H9 (cell line): ENCODE measurements at regions not wholly inside any gene's neighbourhood (a gene's known extent, or its start where the extent isn't known, plus 50 kb on each side); places are given as distances from the start of the nearest gene placed in this dataset.

ENCODE experiments used
- DNase-seq: peaks from one replicate; pipeline ENCODE4 v3.0.0-alpha.2; 2017
- H2AFZ ChIP-seq: one replicate; pipeline ENCODE4 v1.6.1; 2013; ENCODE audit warnings: mild to moderate bottlenecking, low read length, control low read depth, moderate library complexity
- H2AK5ac ChIP-seq: 2 replicates; pipeline ENCODE4 v1.6.1; 2013; ENCODE audit warnings: low read length, control low read depth, mixed read lengths; ENCODE audit not compliant: insufficient read length
- H2BK120ac ChIP-seq: one replicate; pipeline ENCODE4 v1.6.1; 2013; ENCODE audit warnings: low read depth, mild to moderate bottlenecking, low read length, control low read depth, inconsistent platforms; ENCODE audit not compliant: poor library complexity, severe bottlenecking
- H2BK12ac ChIP-seq: 2 replicates; pipeline ENCODE4 v1.6.1; 2013; ENCODE audit warnings: low read length, control low read depth, mixed read lengths, low read depth; ENCODE audit not compliant: insufficient read length
- H2BK15ac ChIP-seq: 2 replicates; pipeline ENCODE4 v1.6.1; 2013; ENCODE audit warnings: low read depth, low read length, control low read depth
- H2BK20ac ChIP-seq: one replicate; pipeline ENCODE4 v1.6.1; 2013; ENCODE audit warnings: low read depth, mild to moderate bottlenecking, low read length, control low read depth, inconsistent platforms; ENCODE audit not compliant: poor library complexity, severe bottlenecking
- H2BK5ac ChIP-seq: 2 replicates; pipeline ENCODE4 v1.6.1; 2013; ENCODE audit warnings: low read length, control low read depth, mixed read lengths; ENCODE audit not compliant: insufficient read length
- H3K14ac ChIP-seq: 2 replicates; pipeline ENCODE4 v1.6.1; 2013; ENCODE audit warnings: low read length, control low read depth; ENCODE audit not compliant: insufficient read depth
- H3K18ac ChIP-seq: 2 replicates; pipeline ENCODE4 v1.6.1; 2013; ENCODE audit warnings: low read depth, mild to moderate bottlenecking, mixed read lengths, low read length, control low read depth; ENCODE audit not compliant: insufficient read length
- H3K23ac ChIP-seq: 2 replicates; pipeline ENCODE4 v1.6.1; 2013; ENCODE audit warnings: low read length, control low read depth, mixed read lengths, low read depth; ENCODE audit not compliant: insufficient read length
- H3K23me2 ChIP-seq: 2 replicates; pipeline ENCODE4 v1.6.1; 2013; ENCODE audit warnings: low read depth, mild to moderate bottlenecking, mixed read lengths, low read length, control low read depth; ENCODE audit not compliant: insufficient read length, poor library complexity, severe bottlenecking
- H3K27ac ChIP-seq: 2 replicates; pipeline ENCODE4 v1.5.1; 2013; ENCODE audit warnings: low read length, control low read depth, mixed read lengths, low read depth; ENCODE audit not compliant: insufficient read length
- H3K27me3 ChIP-seq: 2 replicates; pipeline ENCODE4 v1.6.1; 2013; ENCODE audit warnings: low read length, control low read depth, inconsistent platforms; ENCODE audit not compliant: insufficient read depth
- H3K4ac ChIP-seq: 2 replicates; pipeline ENCODE4 v1.6.1; 2013; ENCODE audit warnings: low read depth, mild to moderate bottlenecking, control low read depth, inconsistent platforms, low read length, moderate library complexity
- H3K4me1 ChIP-seq: 2 replicates; pipeline ENCODE4 v1.6.1; 2013; ENCODE audit warnings: low read length, control low read depth, inconsistent platforms; ENCODE audit not compliant: insufficient read depth
- H3K4me2 ChIP-seq: 2 replicates; pipeline ENCODE4 v1.6.1; 2013; ENCODE audit warnings: low read length, control low read depth, mixed read lengths; ENCODE audit not compliant: insufficient read length, insufficient read depth
- H3K56ac ChIP-seq: 2 replicates; pipeline ENCODE4 v1.6.1; 2013; ENCODE audit warnings: low read depth, mild to moderate bottlenecking, mixed read lengths, low read length, control low read depth; ENCODE audit not compliant: insufficient read length
- H3K79me1 ChIP-seq: 2 replicates; pipeline ENCODE4 v1.6.1; 2013; ENCODE audit warnings: low read depth, mild to moderate bottlenecking, moderate library complexity, low read length, control low read depth, inconsistent platforms; ENCODE audit not compliant: insufficient read depth, poor library complexity, severe bottlenecking
- H3K79me2 ChIP-seq: 2 replicates; pipeline ENCODE4 v1.6.1; 2013; ENCODE audit warnings: low read length, control low read depth, inconsistent platforms; ENCODE audit not compliant: insufficient read depth
- H3K9ac ChIP-seq: 2 replicates; pipeline ENCODE4 v1.6.1; 2013; ENCODE audit warnings: low read length, control low read depth, mixed read lengths; ENCODE audit not compliant: insufficient read length; ENCODE audit errors: extremely low read depth
- H3K9me3 ChIP-seq: one replicate; pipeline ENCODE4 v1.6.1; 2013; ENCODE audit warnings: low read depth, low read length, inconsistent platforms; ENCODE audit not compliant: control insufficient read depth
- H3T11ph ChIP-seq: one replicate; pipeline ENCODE4 v1.6.1; 2013; ENCODE audit warnings: mild to moderate bottlenecking, low read length, control low read depth, inconsistent platforms
- H4K20me1 ChIP-seq: one replicate; pipeline ENCODE4 v1.6.1; 2013; ENCODE audit not compliant: control insufficient read depth, insufficient read length, insufficient read depth
- H4K5ac ChIP-seq: 2 replicates; pipeline ENCODE4 v1.6.1; 2013; ENCODE audit warnings: low read depth, mild to moderate bottlenecking, mixed read lengths, low read length, control low read depth; ENCODE audit not compliant: insufficient read length
- H4K8ac ChIP-seq: replicated peaks from 2 replicates; pipeline ENCODE4 v1.6.1; 2013; ENCODE audit warnings: low read length, control low read depth, mixed read lengths, low read depth; ENCODE audit not compliant: insufficient read length
- H4K91ac ChIP-seq: 2 replicates; pipeline ENCODE4 v1.6.1; 2013; ENCODE audit warnings: low read depth, mild to moderate bottlenecking, moderate library complexity, mixed read lengths, low read length, control low read depth; ENCODE audit not compliant: insufficient read length
- H3K27ac Mint-ChIP-seq, 3 experiments: 2 replicates in 2 of 3; 3 replicates in 1 of 3; pipeline ENCODE4 v1.8.0; 2020 to 2021; ENCODE audit warnings: mixed read lengths in 3 of 3, mild to moderate bottlenecking in 1 of 3, moderate library complexity in 1 of 3
- H3K27me3 Mint-ChIP-seq: 2 replicates; pipeline ENCODE4 v1.8.0; 2021; ENCODE audit warnings: low read depth, mild to moderate bottlenecking, moderate library complexity, mixed read lengths
- H3K36me3 Mint-ChIP-seq, 3 experiments: 2 replicates in 2 of 3; 3 replicates in 1 of 3; pipeline ENCODE4 v1.8.0; 2020 to 2021; ENCODE audit warnings: low read depth in 3 of 3, mixed read lengths in 3 of 3; ENCODE audit not compliant: insufficient read depth in 1 of 3
- H3K4me1 Mint-ChIP-seq, 2 experiments: 2 replicates each; pipeline ENCODE4 v1.8.0; 2020; ENCODE audit warnings: mixed read lengths in 2 of 2
- H3K4me3 Mint-ChIP-seq, 2 experiments: 2 replicates in 1 of 2; 3 replicates in 1 of 2; pipeline ENCODE4 v1.8.0; 2020 to 2021; ENCODE audit warnings: mild to moderate bottlenecking in 2 of 2, mixed read lengths in 2 of 2, moderate library complexity in 1 of 2
- H3K9me3 Mint-ChIP-seq, 2 experiments: 2 replicates in 1 of 2; 3 replicates in 1 of 2; pipeline ENCODE4 v1.8.0; 2020; ENCODE audit warnings: mild to moderate bottlenecking in 2 of 2, mixed read lengths in 2 of 2, moderate library complexity in 1 of 2
- CTCF ChIP-seq: fragments of 200-600 bp; sonication (generic); conservative IDR thresholded peaks from 3 replicates; pipeline ENCODE4 v1.8.0; 2021; ENCODE audit warnings: antibody characterized with exemption, mild to moderate bottlenecking
- WGBS: extraction: QIAGEN DNeasy Blood & Tissue Kit; methylation state at CpG from one replicate; pipeline ENCODE4 v1.1.7; 2013; ENCODE audit warnings: missing lambda C conversion rate, low lambda C conversion rate, mixed read lengths; ENCODE audit not compliant: insufficient read length; ENCODE audit errors: extremely low coverage; 5-methylcytosine and 5-hydroxymethylcytosine counted together

GRCh38 chr14:34187061-34187460 is 236.2 kb upstream of the EGLN3 start:
- Mint-ChIP-seq H3K4me1 (no peaks in the 10 kb centered on the region), H3K4me3 (no peak overlapping the region), H3K9me3 (no peaks in the 10 kb centered on the region), H3K27me3 (no peaks in the 10 kb centered on the region), H3K27ac (no peak overlapping the region), H3K36me3 (no peaks in the 10 kb centered on the region)
- no CpG with 5 or more reads among the region's 3 CpGs for WGBS
- Histone ChIP-seq H2BK15ac (no peak overlapping the region), H3K79me1 (no peaks in the 10 kb centered on the region), H4K20me1 (no peaks in the 10 kb centered on the region), H2BK12ac (no peak overlapping the region), H3K79me2 (no peaks in the 10 kb centered on the region), H3K18ac (no peak overlapping the region), H4K91ac (no peak overlapping the region), H3K27me3 (no peaks in the 10 kb centered on the region), H3K23ac (no peak overlapping the region), H3K4me2 (no peak overlapping the region), H2BK5ac (no peak overlapping the region), H3K23me2 (no peaks in the 10 kb centered on the region), H2BK20ac (no peak overlapping the region), H2AFZ (no peak overlapping the region), H4K5ac (no peak overlapping the region), H2BK120ac (no peak overlapping the region), H3K4me1 (no peaks in the 10 kb centered on the region), H3K9me3 (no peaks in the 10 kb centered on the region), H2AK5ac (no peak overlapping the region), H3K14ac (no peak overlapping the region), H4K8ac (no peak overlapping the region), H3K4ac (no peak overlapping the region), H3T11ph (no peak overlapping the region), H3K56ac (no peak overlapping the region), H3K27ac (no peak overlapping the region), H3K9ac (no peak overlapping the region)
- no peak for DNase-seq
- TF ChIP-seq CTCF, result no peak
